ENCODE measurements at regions not wholly inside any gene's neighbourhood (a gene's known extent, or its start where the extent isn't known, plus 50 kb on each side); places are given as distances from the start of the nearest gene placed in this dataset.

DNA sequence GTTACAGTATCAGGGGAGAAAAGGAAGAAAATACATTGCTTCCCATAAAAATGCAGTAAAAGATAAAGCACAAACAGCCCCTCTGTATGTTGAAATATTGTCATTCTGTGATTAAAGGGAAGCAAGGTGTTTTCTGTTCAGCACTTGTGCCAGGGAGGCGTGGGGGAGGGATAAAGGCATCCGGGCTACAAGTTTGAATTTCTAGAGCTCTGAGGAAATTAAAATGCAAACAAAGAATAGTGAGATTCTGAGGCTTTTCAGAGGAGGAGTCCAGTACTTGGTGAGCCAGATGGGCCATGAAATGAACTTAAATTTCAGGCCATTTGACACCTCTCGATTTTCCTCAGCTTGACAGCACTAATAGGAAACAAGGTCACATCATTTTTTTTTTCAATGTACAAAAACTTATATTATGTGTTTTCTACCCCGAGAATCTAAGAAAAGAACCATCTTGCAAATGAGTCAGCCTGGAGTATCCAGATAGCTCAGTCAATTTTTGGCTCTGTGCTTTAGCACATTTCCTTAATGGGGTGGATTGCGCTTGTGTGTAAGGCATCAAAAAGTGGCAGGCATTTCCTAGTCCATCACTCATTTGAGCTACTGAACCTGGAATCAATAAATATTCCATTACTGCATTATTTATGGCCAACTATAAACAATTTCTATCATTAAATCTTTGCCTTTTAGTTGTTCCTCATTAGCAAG lies 640.8 kb upstream of the TBL1XR1 start:
- H3K4me1 ChIP-seq: peaks cover 0 to 25% (median 18%) of the 10 kb centered on the region in 4 donors

DNA sequence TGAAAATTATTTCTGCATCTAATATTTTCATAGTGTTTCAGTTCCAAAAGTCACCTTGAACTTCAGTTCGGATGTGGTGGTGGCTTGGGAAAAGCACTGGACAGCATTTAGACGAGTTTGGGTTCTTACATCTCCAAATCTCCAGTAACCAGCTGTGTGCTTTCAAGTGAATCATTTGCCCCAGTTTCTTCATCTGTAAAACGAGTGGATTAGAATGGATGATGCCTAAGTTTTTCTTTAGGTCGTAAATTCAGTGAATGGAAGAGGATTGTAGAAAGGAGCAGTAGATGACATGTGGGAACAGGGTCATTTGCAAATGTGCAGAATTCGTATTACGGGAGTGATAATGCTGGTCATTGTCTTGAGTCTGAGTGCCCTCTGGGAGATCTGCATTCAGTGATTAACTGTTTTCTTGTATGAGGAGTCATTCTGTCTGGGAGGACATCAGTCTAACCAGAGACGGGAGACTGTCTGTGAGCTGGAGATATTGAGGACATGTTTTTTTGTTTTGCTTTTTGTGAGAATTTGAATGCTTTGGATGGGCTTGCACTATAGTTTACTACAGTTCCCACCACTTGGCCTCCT lies 641.6 kb upstream of the TBL1XR1 start:
- no peak overlapping the region for H3K27ac ChIP-seq

More for the DNA sequence above, 640.8 kb upstream of the TBL1XR1 start:
- WGBS, 2 donors: 74 to 76% methylated on average over 5 of the region's 5 CpGs
- no peaks in the 10 kb centered on the region for H3K27me3 ChIP-seq
- H3K9me3 ChIP-seq: no peaks in the 10 kb centered on the region
- no peak for DNase-seq
- TF ChIP-seq CTCF (IDR thresholded peaks at IDR 0.05) (no peak), EP300 (IDR thresholded peaks at IDR 0.05) (no peak), POLR2AphosphoS5 (IDR thresholded peaks at IDR 0.05) (no peak), POLR2A (IDR thresholded peaks at IDR 0.05) (no peak)
- no peaks in the 10 kb centered on the region for H3K36me3 ChIP-seq
- intact Hi-C loops (cut with DNase I): loop anchor here (10.0 kb wide), 1 partner anchor 487 kb away; no protein-coding TSS in a partner anchor
- no peak overlapping the region for H3K4me3 ChIP-seq
- peak overlapping the region in 3 of 4 donors; percentile 4 to 66 (median 43) for H3K27ac ChIP-seq

GRCh38 chr3:177842302-177842701 lies 645.0 kb upstream of the TBL1XR1 start:
- Histone ChIP-seq H3K4me1 (no peaks in the 10 kb centered on the region), H3K27me3 (no peaks in the 10 kb centered on the region), H3K9me3 (no peaks in the 10 kb centered on the region), H3K27ac (no peak overlapping the region), H3K4me3 (no peak overlapping the region), H3K36me3 (no peaks in the 10 kb centered on the region)
- TF ChIP-seq EP300 (IDR thresholded peaks at IDR 0.05) (no peak), POLR2A (IDR thresholded peaks at IDR 0.05) (no peak), POLR2AphosphoS5 (IDR thresholded peaks at IDR 0.05) (no peak), CTCF (IDR thresholded peaks at IDR 0.05) (no peak)
- no peak for DNase-seq
- 88 to 93% methylated on average over 1 of the region's 1 CpG for WGBS, 2 donors
- intact Hi-C loops (cut with DNase I): no loop called here

More for the DNA sequence above, 641.6 kb upstream of the TBL1XR1 start:
- no peak for DNase-seq
- no peak overlapping the region for H3K4me3 ChIP-seq
- H3K9me3 ChIP-seq: no peaks in the 10 kb centered on the region
- intact Hi-C loops (cut with DNase I): loop anchor here (10.0 kb wide), 1 partner anchor 486 kb away; no protein-coding TSS in a partner anchor
- no peaks in the 10 kb centered on the region for H3K36me3 ChIP-seq
- peaks cover 0 to 18% (median 12%) of the 10 kb centered on the region in 4 donors for H3K4me1 ChIP-seq
- 80 to 83% methylated on average over 7 of the region's 7 CpGs for WGBS, 2 donors
- no peaks in the 10 kb centered on the region for H3K27me3 ChIP-seq
- no peak for TF ChIP-seq CTCF (IDR thresholded peaks at IDR 0.05)
- no peak for TF ChIP-seq EP300 (IDR thresholded peaks at IDR 0.05)
- no peak for TF ChIP-seq POLR2AphosphoS5 (IDR thresholded peaks at IDR 0.05)
- TF ChIP-seq POLR2A (IDR thresholded peaks at IDR 0.05): no peak

GRCh38 chr3:177842743-177843734 lies 645.8 kb upstream of the TBL1XR1 start:
- no peak overlapping the region for H3K27ac ChIP-seq
- no peaks in the 10 kb centered on the region for H3K4me1 ChIP-seq
- 91 to 92% methylated on average over 8 of the region's 8 CpGs for WGBS, 2 donors
- DNase-seq: no peak
- H3K36me3 ChIP-seq: no peaks in the 10 kb centered on the region
- H3K27me3 ChIP-seq: no peaks in the 10 kb centered on the region
- intact Hi-C loops (cut with DNase I): no loop called here
- TF ChIP-seq EP300 (IDR thresholded peaks at IDR 0.05): no peak
- TF ChIP-seq POLR2AphosphoS5 (IDR thresholded peaks at IDR 0.05): no peak
- no peak for TF ChIP-seq POLR2A (IDR thresholded peaks at IDR 0.05)
- no peak for TF ChIP-seq CTCF (IDR thresholded peaks at IDR 0.05)
- no peak overlapping the region for H3K4me3 ChIP-seq
- no peaks in the 10 kb centered on the region for H3K9me3 ChIP-seq
